ENCODE measurements at regions not wholly inside any gene's neighbourhood (a gene's known extent, or its start where the extent isn't known, plus 50 kb on each side); places are given as distances from the start of the nearest gene placed in this dataset.

DNA sequence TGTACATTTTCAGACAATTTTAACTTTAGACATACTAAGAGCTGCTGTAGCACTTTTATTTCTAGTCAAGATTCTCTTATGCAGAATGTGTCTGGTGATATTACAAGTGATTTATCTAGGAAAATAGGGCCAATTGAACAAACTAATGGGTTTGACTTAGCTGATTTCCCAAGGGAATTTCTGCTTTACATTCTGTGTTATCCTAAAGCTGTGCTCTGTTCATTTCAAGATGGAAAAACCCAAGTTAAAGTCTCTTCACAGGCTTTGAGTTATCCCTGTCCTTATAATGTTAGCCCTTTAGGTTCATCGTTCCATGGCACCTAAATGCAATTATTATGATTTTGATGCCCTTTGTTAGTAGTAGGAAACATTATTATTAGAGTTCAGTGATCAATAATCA lies 704.9 kb upstream of the CDH18 start:
- no peak for TF ChIP-seq POLR2A (IDR thresholded peaks at IDR 0.05)
- TF ChIP-seq, protein P1, sequence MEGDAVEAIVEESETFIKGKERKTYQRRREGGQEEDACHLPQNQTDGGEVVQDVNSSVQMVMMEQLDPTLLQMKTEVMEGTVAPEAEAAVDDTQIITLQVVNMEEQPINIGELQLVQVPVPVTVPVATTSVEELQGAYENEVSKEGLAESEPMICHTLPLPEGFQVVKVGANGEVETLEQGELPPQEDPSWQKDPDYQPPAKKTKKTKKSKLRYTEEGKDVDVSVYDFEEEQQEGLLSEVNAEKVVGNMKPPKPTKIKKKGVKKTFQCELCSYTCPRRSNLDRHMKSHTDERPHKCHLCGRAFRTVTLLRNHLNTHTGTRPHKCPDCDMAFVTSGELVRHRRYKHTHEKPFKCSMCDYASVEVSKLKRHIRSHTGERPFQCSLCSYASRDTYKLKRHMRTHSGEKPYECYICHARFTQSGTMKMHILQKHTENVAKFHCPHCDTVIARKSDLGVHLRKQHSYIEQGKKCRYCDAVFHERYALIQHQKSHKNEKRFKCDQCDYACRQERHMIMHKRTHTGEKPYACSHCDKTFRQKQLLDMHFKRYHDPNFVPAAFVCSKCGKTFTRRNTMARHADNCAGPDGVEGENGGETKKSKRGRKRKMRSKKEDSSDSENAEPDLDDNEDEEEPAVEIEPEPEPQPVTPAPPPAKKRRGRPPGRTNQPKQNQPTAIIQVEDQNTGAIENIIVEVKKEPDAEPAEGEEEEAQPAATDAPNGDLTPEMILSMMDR (IDR thresholded peaks at IDR 0.05): no peak
